MM.1S (cell line): ENCODE measurements at regions not wholly inside any gene's neighbourhood (a gene's known extent, or its start where the extent isn't known, plus 50 kb on each side); places are given as distances from the start of the nearest gene placed in this dataset.

ENCODE experiments used
- CTCF ChIP-seq: fragments of 300-600 bp; sonication (generic); IDR thresholded peaks from 2 replicates; pipeline ENCODE4 v1.5.1; 2016; ENCODE audit warnings: antibody characterized with exemption, low read length, mixed read lengths
- EZH2phosphoT487 ChIP-seq: fragments of 300-600 bp; sonication (generic); IDR thresholded peaks from 2 replicates; pipeline ENCODE4 v1.6.1; 2018; ENCODE audit warnings: antibody characterized with exemption, low read length

- TF ChIP-seq CTCF (no peak), EZH2phosphoT487 (no peak)
Observed at GRCh38 chr3:65126527-65127410, 439.0 kb upstream of the ADAMTS9 start.
